GM18909 (cell line): ENCODE measurements at regions not wholly inside any gene's neighbourhood (a gene's known extent, or its start where the extent isn't known, plus 50 kb on each side); places are given as distances from the start of the nearest gene placed in this dataset.

Source experiments
- ATAC-seq: cut with Tn5 transposase; IDR thresholded peaks from one replicate; pipeline ENCODE4 v1.9.1; 2021; ENCODE audit warnings: mild to moderate bottlenecking; ENCODE audit not compliant: unreplicated experiment, poor library complexity

- ATAC-seq = no peak
Observed at GRCh38 chr20:60892095-60892813, 359.8 kb upstream of the CDH4 start.

- ATAC-seq = no peak
Observed at GRCh38 chr20:60894091-60894490, 358.0 kb upstream of the CDH4 start.

GRCh38 chr20:60895363-60896079 lies 356.5 kb upstream of the CDH4 start:
- ATAC-seq = no peak

GRCh38 chr20:60897976-60898375 lies 354.1 kb upstream of the CDH4 start:
- no peak for ATAC-seq

GRCh38 chr20:60899320-60899719 lies 352.7 kb upstream of the CDH4 start:
- ATAC-seq = no peak

- no peak for ATAC-seq
Observed at GRCh38 chr20:60900618-60901017, 351.4 kb upstream of the CDH4 start.

- no peak for ATAC-seq
Observed at GRCh38 chr20:60901831-60902230, 350.2 kb upstream of the CDH4 start.

- no peak for ATAC-seq
Observed at GRCh38 chr20:60903325-60903971, 348.6 kb upstream of the CDH4 start.

GRCh38 chr20:60904730-60905129 lies 347.3 kb upstream of the CDH4 start:
- no peak for ATAC-seq

- no peak for ATAC-seq
Observed at GRCh38 chr20:60905919-60906318, 346.1 kb upstream of the CDH4 start.

- no peak for ATAC-seq
Observed at GRCh38 chr20:60906555-60906954, 345.5 kb upstream of the CDH4 start.

- ATAC-seq = no peak
Observed at GRCh38 chr20:60913298-60913697, 338.8 kb upstream of the CDH4 start.

GRCh38 chr20:60921022-60921622 lies 330.9 kb upstream of the CDH4 start:
- no peak for ATAC-seq

GRCh38 chr20:60926831-60927230 lies 325.2 kb upstream of the CDH4 start:
- no peak for ATAC-seq

- no peak for ATAC-seq
Observed at GRCh38 chr20:60928341-60928740, 323.7 kb upstream of the CDH4 start.

GRCh38 chr20:60930023-60930790 lies 321.9 kb upstream of the CDH4 start:
- ATAC-seq = no peak

GRCh38 chr20:60931696-60932095 lies 320.4 kb upstream of the CDH4 start:
- ATAC-seq = no peak

- ATAC-seq = no peak
Observed at GRCh38 chr20:60934724-60935123, 317.3 kb upstream of the CDH4 start.

GRCh38 chr20:60935971-60936370 lies 316.1 kb upstream of the CDH4 start:
- ATAC-seq = no peak

GRCh38 chr20:60937585-60937984 lies 314.5 kb upstream of the CDH4 start:
- ATAC-seq = no peak
